ENCODE measurements at regions not wholly inside any gene's neighbourhood (a gene's known extent, or its start where the extent isn't known, plus 50 kb on each side); places are given as distances from the start of the nearest gene placed in this dataset.

DNA sequence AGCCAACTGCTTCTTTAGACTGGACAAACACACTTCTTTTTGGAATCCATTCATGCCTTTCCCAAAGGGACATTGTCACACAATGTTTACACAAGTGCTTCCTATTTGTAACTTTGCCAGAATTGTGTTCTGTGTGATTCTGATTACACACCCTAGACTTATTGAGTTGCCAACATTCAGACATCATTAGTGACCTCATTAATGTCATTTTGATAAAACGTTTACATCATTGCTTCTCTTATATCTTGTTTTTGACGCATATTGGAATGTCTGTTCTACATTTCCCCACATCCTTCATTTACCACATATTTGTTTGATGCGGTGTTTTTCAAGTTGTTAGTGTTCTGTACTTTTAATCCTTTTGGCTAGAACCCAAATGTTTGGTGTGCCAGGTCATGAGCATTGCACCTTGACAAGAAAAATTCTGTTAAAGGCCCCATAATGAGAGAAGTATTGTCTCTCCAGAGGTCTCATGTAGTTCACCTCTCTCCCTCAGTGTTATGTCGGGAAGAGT lies 305.5 kb downstream of the AEBP2 start:
- no peak for TF ChIP-seq POLR2A (IDR thresholded peaks at IDR 0.05)
- TF ChIP-seq, protein P1, sequence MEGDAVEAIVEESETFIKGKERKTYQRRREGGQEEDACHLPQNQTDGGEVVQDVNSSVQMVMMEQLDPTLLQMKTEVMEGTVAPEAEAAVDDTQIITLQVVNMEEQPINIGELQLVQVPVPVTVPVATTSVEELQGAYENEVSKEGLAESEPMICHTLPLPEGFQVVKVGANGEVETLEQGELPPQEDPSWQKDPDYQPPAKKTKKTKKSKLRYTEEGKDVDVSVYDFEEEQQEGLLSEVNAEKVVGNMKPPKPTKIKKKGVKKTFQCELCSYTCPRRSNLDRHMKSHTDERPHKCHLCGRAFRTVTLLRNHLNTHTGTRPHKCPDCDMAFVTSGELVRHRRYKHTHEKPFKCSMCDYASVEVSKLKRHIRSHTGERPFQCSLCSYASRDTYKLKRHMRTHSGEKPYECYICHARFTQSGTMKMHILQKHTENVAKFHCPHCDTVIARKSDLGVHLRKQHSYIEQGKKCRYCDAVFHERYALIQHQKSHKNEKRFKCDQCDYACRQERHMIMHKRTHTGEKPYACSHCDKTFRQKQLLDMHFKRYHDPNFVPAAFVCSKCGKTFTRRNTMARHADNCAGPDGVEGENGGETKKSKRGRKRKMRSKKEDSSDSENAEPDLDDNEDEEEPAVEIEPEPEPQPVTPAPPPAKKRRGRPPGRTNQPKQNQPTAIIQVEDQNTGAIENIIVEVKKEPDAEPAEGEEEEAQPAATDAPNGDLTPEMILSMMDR (IDR thresholded peaks at IDR 0.05): no peak
- peak in 1 of 4 donors; percentile 43 for TF ChIP-seq EP300 (IDR thresholded peaks at IDR 0.05)
- TF ChIP-seq POLR2AphosphoS5 (IDR thresholded peaks at IDR 0.05): peak in 3 of 4 donors; percentile 29 to 56 (median 49)

All from sigmoid colon (tissue), 4 donors.